Activated CD4-positive, alpha-beta T cell treated with anti-CD3 and anti-CD28 coated beads for 4 hours (primary cell): ENCODE measurements at regions not wholly inside any gene's neighbourhood (a gene's known extent, or its start where the extent isn't known, plus 50 kb on each side); places are given as distances from the start of the nearest gene placed in this dataset.

Experiments used
- DNase-seq, 2 donors: peaks; one replicate each; pipeline ENCODE4 v3.0.0-alpha.2; 2020

DNA sequence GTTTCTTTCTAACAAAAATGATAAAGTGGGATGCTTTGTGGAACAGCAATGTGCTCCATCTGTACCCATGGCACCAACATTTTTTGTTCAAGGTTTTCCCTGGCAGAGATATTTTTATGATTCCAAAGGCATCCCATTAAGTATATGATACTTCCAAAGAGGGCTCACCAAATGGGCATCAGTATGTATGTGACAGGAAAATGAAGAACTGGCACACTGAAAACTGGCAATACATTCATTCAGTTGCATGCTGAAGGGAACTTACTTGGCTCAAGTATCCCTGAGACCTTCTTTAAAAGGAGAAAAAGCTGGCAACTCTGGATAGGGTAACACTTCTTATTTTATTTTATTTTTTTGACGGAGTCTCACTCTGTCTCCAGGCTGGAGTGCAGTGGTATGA is 249.8 kb downstream of the IL20RB start:
- DNase-seq: no peak

DNA sequence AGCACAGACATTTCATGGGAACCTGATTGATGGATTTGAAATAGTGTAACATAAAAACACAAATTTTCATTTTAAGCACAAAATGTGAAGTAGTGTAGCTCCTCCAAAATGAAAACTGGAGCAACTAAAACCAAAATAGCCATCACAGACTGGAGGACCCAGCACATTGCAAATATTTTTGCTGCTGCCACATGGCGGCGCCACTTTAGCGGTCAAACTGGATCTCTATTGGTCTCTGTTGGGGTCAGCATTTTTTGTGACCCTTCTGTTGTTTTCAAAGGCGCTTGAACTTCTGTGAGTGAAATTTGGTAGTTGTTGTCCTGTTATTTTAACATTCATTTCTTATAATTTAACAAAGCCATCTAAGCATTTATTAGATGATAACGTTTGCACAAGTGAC is 259.9 kb downstream of the IL20RB start:
- no peak for DNase-seq

DNA sequence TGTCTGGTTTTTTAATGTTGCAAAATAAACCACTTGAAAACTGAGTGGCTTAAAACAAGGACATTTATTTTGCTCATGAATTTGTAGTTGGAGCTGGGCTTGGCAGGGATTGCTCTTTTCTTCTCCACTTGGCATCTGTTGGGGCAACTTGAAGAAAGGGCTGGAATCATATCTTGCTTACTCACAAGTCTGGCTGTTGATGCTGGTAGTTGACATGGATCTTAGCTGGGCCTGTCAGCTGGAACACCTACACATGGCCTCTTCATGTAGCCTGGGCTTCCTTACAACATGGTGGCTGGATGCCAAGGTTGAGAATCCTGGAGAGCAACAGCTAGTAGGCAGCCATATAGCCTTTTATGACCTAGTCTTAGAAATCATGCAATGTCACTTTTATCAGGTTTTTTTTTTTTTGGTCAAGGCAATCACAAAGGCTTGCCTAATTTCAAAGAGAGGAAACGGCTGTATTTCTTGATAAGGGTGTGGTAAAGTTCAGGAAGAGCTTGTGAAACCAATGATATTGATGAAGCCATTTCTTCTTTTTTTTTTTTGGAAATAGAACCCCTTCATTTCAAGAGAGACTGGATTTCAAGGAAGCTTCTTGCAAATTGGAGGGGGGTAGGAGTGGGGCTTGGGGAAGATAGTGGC is 262.1 kb downstream of the IL20RB start:
- DNase-seq: no peak

DNA sequence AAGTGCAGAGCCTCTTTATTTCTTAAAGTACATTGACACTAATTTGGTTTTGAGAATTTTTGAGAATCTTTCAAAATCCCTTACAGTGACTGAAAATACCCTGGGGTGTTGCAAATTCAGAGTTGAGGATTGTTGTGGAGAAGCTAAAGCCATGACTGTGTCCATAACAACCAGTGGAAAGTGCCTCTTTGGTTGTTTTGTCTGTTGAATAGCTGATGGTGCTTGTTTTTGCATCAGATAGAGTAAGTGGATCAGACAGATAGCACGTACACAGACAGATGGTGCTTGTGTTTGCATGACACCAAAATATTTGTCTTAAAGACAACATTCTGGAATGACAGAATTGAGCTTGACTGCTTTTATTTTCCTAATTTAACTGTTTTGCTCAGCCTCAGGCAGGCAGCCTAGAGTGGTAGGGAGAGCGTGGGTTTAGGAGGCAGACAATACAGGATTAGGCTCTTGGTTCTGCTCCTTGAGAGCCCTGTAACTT is 265.0 kb downstream of the IL20RB start:
- DNase-seq: no peak

DNA sequence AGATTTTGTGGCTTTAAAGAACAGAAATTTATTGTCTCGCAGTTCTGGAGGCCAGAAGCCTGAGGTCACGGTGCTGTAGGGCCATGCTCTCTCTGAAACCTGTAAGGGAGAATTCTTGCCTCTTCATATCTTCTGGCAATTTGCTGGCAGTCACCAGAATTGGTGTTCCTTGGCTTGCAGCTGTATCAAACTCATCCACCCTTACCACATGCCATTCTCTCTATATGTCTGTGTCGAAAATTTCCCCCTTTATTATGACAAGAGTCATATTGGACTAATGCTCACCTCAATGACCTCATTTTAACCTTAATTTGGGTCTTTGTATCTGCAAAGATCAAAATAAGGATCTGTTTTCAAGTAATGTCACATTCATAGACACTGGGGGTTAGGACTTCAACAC is 266.7 kb downstream of the IL20RB start:
- DNase-seq: no peak

DNA sequence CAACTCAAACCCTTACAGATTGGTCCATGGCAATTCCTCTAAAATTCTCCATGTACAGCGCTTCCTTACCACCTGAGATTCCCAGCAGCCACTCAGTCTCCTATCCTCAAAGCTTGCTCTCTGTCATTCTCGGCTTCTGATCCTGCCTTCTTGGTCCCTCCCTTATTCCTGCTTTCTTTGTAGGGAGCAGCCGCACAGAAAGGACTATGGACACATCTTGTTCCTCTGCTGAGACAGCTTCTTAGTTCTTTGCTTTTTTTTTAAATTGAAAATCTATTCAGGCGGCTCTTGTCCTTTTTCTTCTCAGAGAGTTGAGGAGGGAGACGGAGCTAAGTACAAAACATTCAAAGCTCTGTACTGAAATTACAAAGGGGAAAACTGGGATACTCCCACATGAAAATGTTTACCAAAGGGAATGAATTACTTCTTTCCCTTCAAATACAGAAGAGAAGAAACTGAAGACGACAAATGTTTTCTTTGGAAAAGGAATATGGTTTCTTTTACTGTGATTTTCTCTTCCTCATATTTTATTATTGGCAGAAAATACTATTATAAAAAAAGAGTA is 285.1 kb downstream of the IL20RB start:
- no peak for DNase-seq

DNA sequence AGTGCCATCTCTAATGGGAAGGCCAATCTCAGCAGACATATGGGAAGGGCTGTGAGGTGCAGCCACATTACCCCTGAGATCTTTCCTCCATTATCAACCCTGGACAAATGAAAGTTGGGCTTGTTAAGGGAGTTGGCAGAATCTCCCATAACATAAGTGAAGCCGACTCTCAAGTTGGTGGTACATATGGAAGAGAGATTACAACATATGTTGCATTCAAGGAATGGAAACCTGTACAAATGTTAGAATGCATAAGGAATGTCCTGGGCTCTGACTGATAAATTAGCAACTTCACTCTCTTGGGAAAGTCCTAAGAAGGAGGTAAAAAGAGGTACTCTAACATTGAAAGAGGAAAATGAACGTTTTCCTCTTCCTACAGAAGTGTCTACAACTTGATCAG is 288.7 kb downstream of the IL20RB start:
- no peak for DNase-seq

DNA sequence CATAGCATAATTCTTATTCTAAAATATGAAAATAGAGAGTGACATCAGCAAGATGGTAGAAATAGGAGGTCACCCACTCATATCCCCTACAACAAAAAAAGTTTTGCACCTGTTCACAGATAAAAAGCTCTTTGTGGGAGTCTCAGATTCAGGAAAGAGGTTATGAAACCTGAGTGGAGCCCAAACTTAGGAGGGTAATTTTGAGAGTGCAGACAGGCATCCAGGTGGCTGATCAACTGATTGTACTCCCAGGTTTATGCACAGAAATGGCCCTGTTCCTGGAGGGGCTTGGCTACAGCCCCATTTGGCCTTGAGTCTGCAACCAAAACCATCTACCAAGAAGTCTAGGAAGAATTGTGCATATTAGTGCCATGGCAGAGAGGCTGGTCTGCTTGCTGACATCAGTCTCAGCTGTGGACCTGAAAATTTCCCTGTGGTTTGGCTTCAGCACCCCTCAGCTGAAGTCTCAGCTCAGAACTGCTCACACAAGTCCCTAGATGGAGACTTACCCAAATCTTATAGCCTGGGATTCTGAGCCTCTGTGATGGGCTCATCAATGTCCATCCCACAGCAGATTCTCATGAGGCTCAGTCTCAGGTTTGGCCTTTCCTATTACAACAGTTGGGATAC is 291.6 kb downstream of the IL20RB start:
- no peak for DNase-seq

DNA sequence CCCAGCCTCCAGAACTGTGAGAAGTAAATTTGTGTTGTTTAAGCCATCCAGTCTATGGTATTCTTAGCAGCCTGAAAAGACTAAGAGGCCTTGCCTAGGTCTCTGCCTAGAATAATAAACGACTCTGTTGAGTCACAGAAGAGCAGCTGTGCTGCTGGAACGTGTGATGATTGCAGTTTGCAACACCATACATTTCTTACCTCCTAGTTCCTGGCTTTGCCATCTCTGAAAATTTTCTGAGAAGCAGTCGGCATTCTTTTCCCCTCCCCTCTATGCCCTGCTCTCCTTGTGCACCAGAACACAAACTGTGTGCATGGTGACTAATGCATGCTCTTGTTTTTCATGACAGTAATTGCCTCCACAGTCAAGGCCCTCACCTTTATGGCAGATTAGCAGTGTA is 301.3 kb downstream of the IL20RB start:
- DNase-seq: no peak

DNA sequence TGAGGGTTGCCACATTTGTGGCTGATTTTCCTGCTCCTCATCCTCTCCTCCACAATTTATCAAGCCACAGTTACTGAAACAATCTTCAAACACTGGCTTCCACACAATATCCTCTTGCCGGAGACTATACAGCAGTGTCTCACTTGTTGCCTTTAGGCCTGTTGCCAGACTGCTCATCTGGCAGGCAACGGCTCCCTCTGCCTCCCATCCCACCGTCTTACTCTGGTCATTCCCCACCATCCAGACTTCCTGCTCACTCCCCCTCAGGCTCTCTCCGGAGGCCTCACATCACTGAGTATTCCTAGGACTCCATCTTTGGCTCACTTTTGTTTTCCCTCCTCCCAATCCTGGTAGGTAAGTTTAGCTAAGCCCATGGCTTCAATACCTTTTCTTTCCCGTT is 301.9 kb downstream of the IL20RB start:
- no peak for DNase-seq

DNA sequence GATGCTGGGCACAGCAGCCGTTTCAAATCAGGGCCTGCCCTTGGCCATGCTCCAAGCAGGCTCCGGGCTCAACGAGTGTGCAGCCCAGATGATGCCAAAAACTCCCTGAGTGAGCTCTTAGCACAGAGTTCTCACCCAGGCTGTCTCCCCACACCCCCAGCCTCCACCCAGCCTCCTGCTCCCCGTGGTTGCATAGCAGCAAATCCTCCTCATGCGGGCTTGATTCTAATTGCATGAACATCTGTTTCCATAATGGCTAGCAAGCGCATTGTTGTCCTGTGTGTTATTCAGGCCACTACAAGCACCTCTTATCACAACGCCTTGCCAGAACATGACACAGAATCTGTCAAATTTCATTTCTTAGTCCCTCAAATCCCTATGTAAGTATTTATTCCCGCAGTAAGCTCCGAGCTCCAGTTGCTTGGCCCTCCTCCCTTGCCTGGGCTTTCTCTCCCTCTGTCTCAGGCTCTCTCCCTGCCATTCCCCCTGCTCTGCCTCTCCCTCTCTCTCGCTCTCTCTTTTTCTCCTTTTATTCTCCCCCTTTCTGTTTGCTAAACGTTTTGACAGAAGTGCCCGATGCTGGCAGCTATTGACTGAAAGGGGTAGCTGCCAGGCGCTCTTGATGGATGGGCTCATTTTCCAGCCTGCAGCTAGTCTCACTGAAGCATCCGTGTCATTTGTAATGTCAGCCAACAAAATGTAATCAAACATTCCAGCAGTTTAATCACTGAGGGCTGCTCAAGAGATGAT is 306.5 kb downstream of the IL20RB start:
- no peak for DNase-seq

DNA sequence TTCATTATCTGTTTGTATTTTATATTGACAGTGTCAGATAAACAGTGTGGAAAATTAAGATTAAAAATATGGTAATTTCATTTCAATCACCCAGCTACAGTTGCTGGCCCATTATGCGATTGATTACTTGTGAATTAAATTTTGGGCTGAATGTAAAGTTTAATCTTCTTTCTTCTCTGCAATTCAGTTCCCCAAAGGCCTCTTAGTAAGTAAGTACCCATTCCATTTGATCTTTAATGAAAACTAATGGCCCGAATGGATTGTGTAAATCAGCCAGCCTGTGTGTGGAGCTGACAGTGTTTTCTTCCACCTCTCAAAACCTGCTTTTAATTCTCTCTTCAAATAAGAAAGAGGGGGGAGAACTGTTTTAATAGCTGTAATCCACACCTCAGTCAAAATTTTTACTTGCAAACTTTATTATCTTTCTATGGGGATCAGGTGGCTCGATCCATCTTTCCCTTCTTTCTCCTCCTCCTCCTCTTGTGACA is 307.1 kb downstream of the IL20RB start:
- DNase-seq: no peak

DNA sequence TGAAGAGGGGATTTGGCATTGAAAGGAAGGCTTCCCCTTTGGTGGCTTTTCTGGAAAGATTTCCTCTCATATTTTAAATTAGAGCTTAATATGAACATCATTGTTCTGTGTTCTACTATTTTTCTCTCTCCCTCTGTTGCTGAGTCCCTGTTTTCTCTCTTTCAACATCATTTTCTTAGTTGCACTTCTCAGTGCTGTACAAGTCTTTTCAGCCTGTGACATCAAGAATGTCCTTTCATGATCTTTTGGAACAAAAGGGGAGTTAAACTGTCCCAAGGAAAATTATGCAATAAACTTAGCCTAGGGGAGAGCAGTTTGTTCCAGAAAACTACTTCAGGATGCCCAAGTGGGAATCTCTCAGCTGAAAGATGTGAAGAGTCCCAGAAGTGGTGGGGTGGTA is 325.1 kb downstream of the IL20RB start:
- no peak for DNase-seq

DNA sequence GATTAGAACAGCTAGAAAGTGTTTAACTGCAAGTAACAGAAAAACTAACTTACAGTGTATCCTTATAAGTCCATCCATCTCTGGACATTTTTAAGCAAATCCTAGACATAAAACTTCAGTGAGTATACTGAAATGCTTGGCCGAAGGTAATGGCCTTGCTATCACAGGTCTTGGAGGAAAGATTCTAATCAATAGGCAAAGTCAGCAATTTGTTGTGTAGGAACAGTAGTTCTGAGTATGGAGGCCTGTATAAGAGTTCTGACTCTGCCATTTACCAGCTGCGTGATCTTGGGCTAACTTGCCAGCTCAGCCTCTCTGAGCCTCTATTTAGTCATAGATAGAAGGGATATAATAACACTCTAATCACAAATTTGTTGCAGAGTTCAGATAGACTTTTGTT is 328.1 kb downstream of the IL20RB start:
- no peak for DNase-seq

DNA sequence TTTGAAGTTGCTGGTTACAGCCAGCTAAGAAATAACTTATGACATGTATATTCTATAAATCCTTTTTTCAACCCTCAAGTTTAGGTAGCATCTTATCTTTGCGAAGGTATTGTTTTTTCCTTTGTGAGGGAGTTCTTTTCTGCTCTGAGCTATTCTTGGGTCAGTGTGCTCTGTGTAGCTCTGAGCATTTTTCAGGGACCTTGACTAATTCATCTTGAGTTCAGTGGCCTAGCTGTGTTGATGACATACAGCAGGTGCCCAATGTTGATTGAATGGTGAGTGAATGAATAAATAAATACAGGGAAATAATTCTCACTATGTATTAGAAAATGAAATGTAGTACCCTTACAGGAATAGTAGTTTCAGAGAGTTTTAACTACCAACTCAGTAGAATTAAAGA is 335.3 kb downstream of the IL20RB start:
- DNase-seq: no peak

DNA sequence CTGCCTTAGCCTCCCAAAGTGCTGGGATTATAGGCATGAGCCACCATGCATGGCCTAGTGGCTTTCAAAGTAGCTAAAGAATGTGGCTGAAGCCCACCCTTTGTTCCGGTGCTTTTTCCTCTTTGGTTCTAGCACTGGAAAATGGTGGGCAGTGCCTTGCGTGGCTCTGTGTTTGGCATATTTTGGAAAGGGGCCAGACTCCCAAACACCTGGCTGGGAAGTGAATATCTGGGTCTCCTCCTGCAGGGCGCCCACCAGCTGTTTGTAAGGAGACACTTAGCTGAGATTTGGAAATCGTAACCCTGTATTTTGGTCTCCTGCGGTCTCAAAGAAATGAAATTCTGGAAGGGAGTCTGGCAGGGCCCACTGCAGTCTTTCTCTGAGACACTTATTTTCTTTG is 336.4 kb downstream of the IL20RB start:
- no peak for DNase-seq

DNA sequence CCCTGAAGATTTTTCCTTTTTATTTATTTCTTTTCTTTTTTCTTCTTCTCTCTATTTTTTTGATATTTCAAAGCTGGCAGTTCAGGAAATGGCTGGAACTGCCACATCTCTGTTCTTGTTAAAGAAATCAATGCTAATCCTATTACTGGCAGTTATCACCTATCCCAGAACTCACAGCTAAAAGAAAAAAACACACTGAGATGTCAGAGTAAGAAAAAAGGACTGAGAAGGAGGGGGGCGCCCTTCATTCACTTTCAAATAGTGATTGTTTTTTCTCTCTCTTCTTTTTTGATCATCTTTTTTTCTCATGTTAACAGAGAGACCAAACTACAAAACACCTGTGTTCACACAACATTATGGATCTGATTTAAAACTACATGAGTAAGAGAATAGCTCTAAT is 337.1 kb downstream of the IL20RB start:
- DNase-seq: no peak

DNA sequence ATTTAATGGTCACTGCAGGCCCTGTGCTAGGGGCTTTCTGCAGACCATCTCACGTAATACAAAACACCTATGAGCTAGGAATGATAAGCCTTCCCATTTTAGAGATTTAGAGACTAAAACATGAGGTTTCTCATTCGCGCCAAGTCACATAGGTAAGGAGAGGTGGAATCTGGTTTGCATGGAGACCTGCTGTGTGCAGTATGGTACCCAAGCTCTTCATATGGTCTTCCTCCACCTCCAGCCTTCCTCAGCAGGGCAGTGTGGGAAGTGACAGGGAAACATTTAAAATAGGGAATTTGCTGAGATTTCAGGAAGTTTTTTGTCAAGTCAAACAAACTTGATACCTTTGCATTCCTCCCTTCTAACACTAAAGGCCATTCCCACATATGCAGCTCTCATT is 337.6 kb downstream of the IL20RB start:
- DNase-seq: no peak

DNA sequence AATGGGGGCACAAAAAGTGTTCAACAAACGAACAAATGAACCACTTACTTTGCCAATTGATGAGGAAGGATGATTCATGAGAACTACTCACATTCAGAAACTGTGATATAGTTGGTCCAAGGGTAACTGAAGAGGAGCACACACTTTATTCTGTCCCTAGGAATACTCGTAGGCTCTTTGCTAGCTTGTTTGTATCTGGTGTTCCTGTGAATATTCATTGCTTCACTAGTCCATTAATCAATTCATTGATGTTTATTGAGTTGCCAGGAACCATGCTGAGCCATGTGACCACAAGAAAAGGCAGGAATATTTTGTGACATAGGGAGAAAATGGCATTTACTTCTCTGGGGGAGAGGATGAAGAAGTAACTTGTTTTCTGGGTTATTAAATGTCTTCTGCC is 338.3 kb downstream of the IL20RB start:
- no peak for DNase-seq

DNA sequence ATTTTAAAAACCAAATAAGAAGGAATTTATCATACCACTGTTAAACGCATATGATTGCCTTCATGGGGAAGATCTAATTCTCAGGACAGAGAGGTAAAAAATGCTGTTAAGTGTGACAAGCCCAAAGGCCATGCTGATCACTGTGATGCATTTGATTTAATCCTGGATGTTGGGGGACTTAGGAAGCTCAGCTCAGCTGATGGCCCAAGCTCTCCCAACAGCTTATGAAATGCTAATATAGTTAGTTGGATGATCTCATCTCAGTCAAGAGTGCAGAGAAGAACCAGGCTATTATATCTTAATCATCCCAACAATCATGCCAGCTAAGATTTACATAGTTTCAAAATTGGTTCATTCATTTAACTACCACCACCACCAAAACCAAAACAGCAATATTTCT is 340.0 kb downstream of the IL20RB start:
- DNase-seq: no peak

DNA sequence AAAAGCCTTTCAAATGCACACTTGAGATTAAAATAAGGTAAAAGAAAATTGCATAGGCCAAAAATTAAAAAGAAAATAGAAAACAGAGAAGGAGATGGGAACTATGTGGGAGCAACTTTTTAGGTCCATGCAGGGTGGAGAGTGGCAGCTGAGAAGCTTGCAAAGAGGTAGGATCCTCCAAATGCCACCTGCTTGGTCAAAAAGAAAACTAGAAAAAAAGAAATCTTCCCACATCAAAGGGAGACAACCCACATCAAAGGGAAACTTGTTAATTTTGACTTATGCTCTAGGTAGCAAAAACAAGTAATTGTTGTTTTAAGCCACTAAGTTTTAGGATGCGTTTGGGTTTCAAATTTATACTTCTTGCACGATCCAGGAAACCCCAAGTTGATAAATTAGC is 342.9 kb downstream of the IL20RB start:
- no peak for DNase-seq

DNA sequence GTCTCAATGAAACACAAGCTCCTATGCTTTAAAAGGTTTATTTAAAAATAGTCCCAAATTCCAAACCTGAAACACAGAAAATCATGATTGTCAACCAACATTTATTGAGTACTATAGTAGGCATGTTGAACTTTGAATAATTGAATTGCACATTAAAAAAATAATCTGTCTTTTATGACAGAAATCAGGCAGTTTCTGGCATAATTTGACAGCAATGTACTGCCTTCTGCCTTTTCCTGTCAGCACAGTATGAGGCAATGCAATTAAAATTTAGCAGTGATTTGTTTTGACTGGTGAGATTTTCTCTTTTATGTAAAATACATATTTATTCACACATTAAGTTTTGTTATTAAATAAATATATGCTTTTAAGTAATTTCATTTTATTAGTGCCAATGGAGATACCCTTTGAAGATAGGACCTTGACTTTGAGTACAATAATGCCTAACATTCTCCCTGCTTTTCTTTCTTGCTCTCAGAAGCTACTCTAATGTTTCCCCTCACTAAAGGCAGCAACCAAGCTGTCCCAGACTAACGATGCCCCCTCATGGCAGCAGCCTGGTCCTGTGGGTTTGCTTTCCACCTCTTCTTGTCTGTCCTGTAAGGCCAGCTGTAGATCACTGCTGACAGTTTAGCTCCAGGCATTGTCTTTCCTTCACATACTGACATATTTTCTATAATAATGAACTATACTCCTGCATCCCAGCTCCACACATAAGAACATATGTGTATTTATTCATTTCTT is 346.7 kb downstream of the IL20RB start:
- no peak for DNase-seq

DNA sequence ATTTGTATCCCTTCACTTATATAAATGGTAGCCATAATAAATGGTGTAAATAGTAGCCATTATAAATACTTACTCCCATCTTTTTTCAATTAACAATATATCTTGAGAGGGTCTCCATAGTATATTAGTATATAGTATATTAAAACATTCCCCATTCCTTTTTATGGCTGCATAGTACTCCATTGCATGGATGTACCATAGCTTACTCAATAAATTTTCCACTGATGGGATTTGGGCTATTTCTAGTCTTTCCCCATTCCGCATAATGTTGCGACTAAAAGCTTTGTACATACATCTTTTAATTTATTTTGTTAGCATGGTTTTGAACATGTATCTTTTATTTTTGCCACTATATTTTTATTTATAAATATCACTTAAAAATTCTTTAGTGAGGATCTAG is 366.3 kb downstream of the IL20RB start:
- no peak for DNase-seq
